A549 (cell line): ENCODE measurements at regions not wholly inside any gene's neighbourhood (a gene's known extent, or its start where the extent isn't known, plus 50 kb on each side); places are given as distances from the start of the nearest gene placed in this dataset.
A peak's percentile ranks its signal among the peaks of the same experiment; 100 is the strongest.

Experiments
- ATAC-seq, 2 experiments: fragments of 200-7000 bp in 1 of 2; fragments of >200 bp in 1 of 2; cut with Nextera tagmentation in 1 of 2; cut with Tn5 transposase in 1 of 2; 3 replicates each; pipeline versions ENCODE4 v1.8.0 to v1.9.1; 2018 to 2020; ENCODE audit warnings: mild to moderate bottlenecking in 1 of 2, moderate library complexity in 1 of 2
- CTCF ChIA-PET: fragments of 300-600 bp; sonication (Branson Sonifier 250); formaldehyde crosslinking; extraction: SDS; loops from one replicate; lab custom pipeline; 2021; ENCODE audit warnings: antibody characterized with exemption, inconsistent platforms; lab: Yijun Ruan, JAX
- POLR2A ChIA-PET: fragments of 350-600 bp; formaldehyde crosslinking; extraction: SDS; loops from one replicate; lab custom pipeline; 2021; ENCODE audit warnings: antibody characterized with exemption, inconsistent platforms; lab: Yijun Ruan, JAX
- DNase-seq, 2 experiments: peaks; one replicate each; pipeline versions ENCODE4 v3.0.0 to v3.0.0-alpha.2; 2011 to 2016; ENCODE audit warnings: low read depth in 1 of 2, low spot score in 1 of 2
- FAIRE-seq: peaks from 2 replicates; lab custom pipeline; 2011; peaks lifted over from hg19 to GRCh38; lab: Jason Lieb, UNC
- H3K27ac ChIP-seq, 2 experiments: fragments of >200 bp; sonication (Bioruptor Twin); formaldehyde crosslinking; 3 replicates each; pipeline ENCODE4 v1.5.1; 2016 to 2017
- H3K4me1 ChIP-seq: fragments of >200 bp; sonication (Bioruptor Twin); formaldehyde crosslinking; 3 replicates; pipeline ENCODE4 v1.6.1; 2016
- H3K4me2 ChIP-seq: fragments of >200 bp; sonication (Bioruptor Twin); formaldehyde crosslinking; 3 replicates; pipeline ENCODE4 v1.6.1; 2016
- H3K4me3 ChIP-seq: fragments of >200 bp; sonication (Bioruptor Twin); formaldehyde crosslinking; 3 replicates; pipeline ENCODE4 v1.5.1; 2016
- H3K9me3 ChIP-seq: fragments of >200 bp; sonication (Bioruptor Twin); formaldehyde crosslinking; 3 replicates; pipeline ENCODE4 v1.6.1; 2016
- BHLHE40 ChIP-seq: IDR thresholded peaks from 2 replicates; pipeline ENCODE4 v1.6.1; 2012; ENCODE audit warnings: low read depth, low read length, inconsistent platforms
- CBX2 ChIP-seq: fragments of 200-600 bp; sonication (generic); IDR thresholded peaks from 2 replicates; pipeline ENCODE4 v1.6.1; 2016; ENCODE audit warnings: low read depth, mild to moderate bottlenecking, borderline replicate concordance
- EHMT2 ChIP-seq: fragments of 200-600 bp; sonication (generic); IDR thresholded peaks from 2 replicates; pipeline ENCODE4 v1.6.1; 2016; ENCODE audit warnings: antibody characterized with exemption, low read depth, mild to moderate bottlenecking, moderate library complexity
- EP300 ChIP-seq, 2 experiments: fragments of >200 bp; sonication (Bioruptor Twin); formaldehyde crosslinking; IDR thresholded peaks; 2 replicates in 1 of 2; 3 replicates in 1 of 2; pipeline ENCODE4 v1.6.1; 2016 to 2017
- FOXS1 ChIP-seq: fragments of 250-450 bp; sonication (Bioruptor Pico); IDR thresholded peaks from 2 replicates; pipeline ENCODE4 v1.5.0; 2020; ENCODE audit warnings: mild to moderate bottlenecking, moderate library complexity
- GATA3 ChIP-seq: IDR thresholded peaks from 2 replicates; pipeline ENCODE4 v1.6.1; 2012; ENCODE audit warnings: borderline replicate concordance
- HEYL ChIP-seq: fragments of 250-450 bp; sonication (Bioruptor Pico); IDR thresholded peaks from 2 replicates; pipeline ENCODE4 v1.8.0; 2021; ENCODE audit warnings: mild to moderate bottlenecking, moderate library complexity
- HOXB13 ChIP-seq: fragments of 250-450 bp; sonication (Bioruptor Pico); IDR thresholded peaks from 2 replicates; pipeline ENCODE4 v1.5.0; 2020; ENCODE audit warnings: low read depth, mild to moderate bottlenecking, moderate library complexity
- KDM1A ChIP-seq: fragments of 200-600 bp; sonication (generic); IDR thresholded peaks from 2 replicates; pipeline ENCODE4 v1.6.1; 2016; ENCODE audit warnings: low read depth, mild to moderate bottlenecking
- KDM5A ChIP-seq: fragments of 200-600 bp; sonication (generic); IDR thresholded peaks from 2 replicates; pipeline ENCODE4 v1.6.1; 2016; ENCODE audit warnings: antibody characterized with exemption, mild to moderate bottlenecking
- NPAS2 ChIP-seq: fragments of 250-450 bp; sonication (Bioruptor Pico); IDR thresholded peaks from 2 replicates; pipeline ENCODE4 v1.8.0; 2022; ENCODE audit warnings: mild to moderate bottlenecking, moderate library complexity, borderline replicate concordance
- RFX5 ChIP-seq: fragments of 450-650 bp; IDR thresholded peaks from 2 replicates; pipeline ENCODE4 v1.7.1; 2014; ENCODE audit warnings: antibody characterized with exemption, mild to moderate bottlenecking, moderate library complexity
- TP53 ChIP-seq: fragments of 250-450 bp; sonication (Bioruptor Pico); IDR thresholded peaks from 2 replicates; pipeline ENCODE4 v1.5.0; 2021; ENCODE audit warnings: mild to moderate bottlenecking, moderate library complexity
- ZNF302 ChIP-seq: fragments of 250-450 bp; sonication (Bioruptor Pico); IDR thresholded peaks from 2 replicates; pipeline ENCODE4 v1.9.0; 2021; ENCODE audit warnings: inconsistent platforms, mild to moderate bottlenecking, moderate library complexity
- ZSCAN20 ChIP-seq: fragments of 250-450 bp; sonication (Bioruptor Pico); IDR thresholded peaks from 2 replicates; pipeline ENCODE4 v1.8.0; 2022; ENCODE audit warnings: mild to moderate bottlenecking, moderate library complexity
- WGBS: methylation state at CpG from one replicate; pipeline ENCODE4 v1.1.6; 2017; ENCODE audit errors: missing lambda C conversion rate; 5-methylcytosine and 5-hydroxymethylcytosine counted together
- TF ChIP-seq, protein P1 (sequence below): fragments of 200-600 bp; sonication (generic); IDR thresholded peaks from 2 replicates; pipeline ENCODE4 v1.6.1; 2016; ENCODE audit warnings: antibody characterized with exemption, mild to moderate bottlenecking, moderate library complexity
- TF ChIP-seq, protein P2 (sequence below): fragments of 450-650 bp; IDR thresholded peaks from 2 replicates; pipeline ENCODE4 v1.6.1; 2014; ENCODE audit warnings: antibody characterized with exemption
- TF ChIP-seq, protein P3 (sequence below): fragments of 250-450 bp; sonication (Bioruptor Pico); IDR thresholded peaks from 2 replicates; pipeline ENCODE4 v1.5.0; 2020; ENCODE audit warnings: low read depth, mild to moderate bottlenecking, moderate library complexity

DNA sequence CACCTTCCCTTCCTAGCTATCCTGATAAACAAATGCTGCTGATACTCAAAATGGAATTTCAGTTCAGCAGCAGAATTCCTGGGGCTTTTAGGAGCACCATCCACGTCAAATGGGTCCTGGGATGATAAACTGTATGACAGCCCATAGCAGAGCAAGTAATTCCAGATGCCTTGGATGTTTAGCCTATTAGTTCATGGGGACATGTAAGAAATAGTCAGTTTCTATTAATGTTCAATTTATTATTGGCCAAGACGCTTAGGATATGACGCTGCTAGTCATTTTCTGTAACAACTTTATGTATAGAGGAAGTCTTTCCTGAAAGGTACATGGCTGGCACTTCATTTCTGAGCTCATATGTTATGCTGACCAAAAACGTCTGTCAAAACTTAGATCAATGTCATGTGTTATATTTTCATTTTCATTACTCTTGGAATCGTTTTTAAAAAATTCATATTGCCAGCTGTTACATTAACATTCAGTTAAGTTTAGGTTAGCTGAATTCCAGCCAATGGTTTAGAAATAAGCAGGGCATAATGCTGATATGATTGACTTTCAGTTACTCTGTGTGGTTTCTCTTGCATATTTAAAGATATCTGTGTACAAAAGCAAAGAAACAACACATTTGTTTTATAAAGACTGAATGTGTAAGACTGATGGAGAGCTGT, 243.8 kb downstream of the CSNK1G3 start:
- 4% methylated on average over 5 of the region's 5 CpGs for WGBS
- no peak overlapping the region for H3K4me3 ChIP-seq
- peak; percentile 64 to 81; a peak in 5 of 6 replicates for ATAC-seq

DNA sequence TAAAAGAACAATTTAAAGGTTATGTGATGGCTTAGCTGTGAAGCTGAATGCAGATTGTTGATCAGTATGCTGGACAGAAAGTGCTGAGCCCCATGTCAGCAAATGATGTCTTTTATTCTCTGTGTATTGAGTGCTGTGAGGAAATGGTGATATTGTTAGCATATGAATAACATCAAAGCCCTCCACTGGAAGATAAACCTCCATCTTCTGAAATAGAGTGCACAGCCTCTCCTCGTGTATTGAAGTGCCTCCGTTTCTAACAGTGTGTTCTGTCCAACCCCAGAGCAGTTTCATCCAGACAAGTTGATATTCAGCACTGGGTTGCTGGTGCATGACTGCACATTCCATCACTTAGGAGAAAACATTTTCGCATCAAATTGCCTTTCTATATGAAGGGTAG, 242.9 kb downstream of the CSNK1G3 start:
- Histone ChIP-seq H3K9me3 (peaks cover 7% of the 10 kb centered on the region; the same call in 1 of the 3 replicates), H3K4me2 (peak overlapping the region; percentile 51), H3K4me3 (no peak overlapping the region)
- CTCF ChIA-PET, result no interaction called here
- DNase-seq (no peak), FAIRE-seq (no peak), ATAC-seq (peak in 1 of 2 experiments; percentile 63; a peak in 3 of 6 replicates)
- no peak for TF ChIP-seq CBX2
- no peak for TF ChIP-seq HEYL (CRISPR knock-in tag)
- TF ChIP-seq, protein P1, sequence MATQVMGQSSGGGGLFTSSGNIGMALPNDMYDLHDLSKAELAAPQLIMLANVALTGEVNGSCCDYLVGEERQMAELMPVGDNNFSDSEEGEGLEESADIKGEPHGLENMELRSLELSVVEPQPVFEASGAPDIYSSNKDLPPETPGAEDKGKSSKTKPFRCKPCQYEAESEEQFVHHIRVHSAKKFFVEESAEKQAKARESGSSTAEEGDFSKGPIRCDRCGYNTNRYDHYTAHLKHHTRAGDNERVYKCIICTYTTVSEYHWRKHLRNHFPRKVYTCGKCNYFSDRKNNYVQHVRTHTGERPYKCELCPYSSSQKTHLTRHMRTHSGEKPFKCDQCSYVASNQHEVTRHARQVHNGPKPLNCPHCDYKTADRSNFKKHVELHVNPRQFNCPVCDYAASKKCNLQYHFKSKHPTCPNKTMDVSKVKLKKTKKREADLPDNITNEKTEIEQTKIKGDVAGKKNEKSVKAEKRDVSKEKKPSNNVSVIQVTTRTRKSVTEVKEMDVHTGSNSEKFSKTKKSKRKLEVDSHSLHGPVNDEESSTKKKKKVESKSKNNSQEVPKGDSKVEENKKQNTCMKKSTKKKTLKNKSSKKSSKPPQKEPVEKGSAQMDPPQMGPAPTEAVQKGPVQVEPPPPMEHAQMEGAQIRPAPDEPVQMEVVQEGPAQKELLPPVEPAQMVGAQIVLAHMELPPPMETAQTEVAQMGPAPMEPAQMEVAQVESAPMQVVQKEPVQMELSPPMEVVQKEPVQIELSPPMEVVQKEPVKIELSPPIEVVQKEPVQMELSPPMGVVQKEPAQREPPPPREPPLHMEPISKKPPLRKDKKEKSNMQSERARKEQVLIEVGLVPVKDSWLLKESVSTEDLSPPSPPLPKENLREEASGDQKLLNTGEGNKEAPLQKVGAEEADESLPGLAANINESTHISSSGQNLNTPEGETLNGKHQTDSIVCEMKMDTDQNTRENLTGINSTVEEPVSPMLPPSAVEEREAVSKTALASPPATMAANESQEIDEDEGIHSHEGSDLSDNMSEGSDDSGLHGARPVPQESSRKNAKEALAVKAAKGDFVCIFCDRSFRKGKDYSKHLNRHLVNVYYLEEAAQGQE, result no peak
- TF ChIP-seq ZNF302 (CRISPR knock-in tag), result no peak
- TF ChIP-seq, protein P2, sequence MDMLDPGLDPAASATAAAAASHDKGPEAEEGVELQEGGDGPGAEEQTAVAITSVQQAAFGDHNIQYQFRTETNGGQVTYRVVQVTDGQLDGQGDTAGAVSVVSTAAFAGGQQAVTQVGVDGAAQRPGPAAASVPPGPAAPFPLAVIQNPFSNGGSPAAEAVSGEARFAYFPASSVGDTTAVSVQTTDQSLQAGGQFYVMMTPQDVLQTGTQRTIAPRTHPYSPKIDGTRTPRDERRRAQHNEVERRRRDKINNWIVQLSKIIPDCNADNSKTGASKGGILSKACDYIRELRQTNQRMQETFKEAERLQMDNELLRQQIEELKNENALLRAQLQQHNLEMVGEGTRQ, result no peak
- TF ChIP-seq EP300 (IDR thresholded peaks at IDR 0.05), result no peak
- no peak for TF ChIP-seq EHMT2
- no peak for TF ChIP-seq HOXB13 (CRISPR knock-in tag)
- TF ChIP-seq, protein P3, sequence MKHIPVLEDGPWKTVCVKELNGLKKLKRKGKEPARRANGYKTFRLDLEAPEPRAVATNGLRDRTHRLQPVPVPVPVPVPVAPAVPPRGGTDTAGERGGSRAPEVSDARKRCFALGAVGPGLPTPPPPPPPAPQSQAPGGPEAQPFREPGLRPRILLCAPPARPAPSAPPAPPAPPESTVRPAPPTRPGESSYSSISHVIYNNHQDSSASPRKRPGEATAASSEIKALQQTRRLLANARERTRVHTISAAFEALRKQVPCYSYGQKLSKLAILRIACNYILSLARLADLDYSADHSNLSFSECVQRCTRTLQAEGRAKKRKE, result no peak
- TF ChIP-seq NPAS2 (CRISPR knock-in tag), result no peak
- no peak for TF ChIP-seq RFX5
- TF ChIP-seq ZSCAN20 (CRISPR knock-in tag), result no peak
- TF ChIP-seq KDM1A, result no peak
- TF ChIP-seq BHLHE40, result no peak
- no peak for TF ChIP-seq KDM5A
- TF ChIP-seq, all 56 proteins: peak for 0
- POLR2A ChIA-PET, result no interaction called here
- H3K4me1 ChIP-seq, result peaks cover 17% of the 10 kb centered on the region; the same call in 2 of the 3 replicates
- H3K27ac ChIP-seq, result peak overlapping the region; percentile 14 to 38; a peak in 3 of 6 replicates
- 20% methylated on average over 3 of the region's 3 CpGs for WGBS

More for the DNA sequence above, 243.8 kb downstream of the CSNK1G3 start:
- TF ChIP-seq TP53 (CRISPR knock-in tag) (no peak), GATA3 (peak; percentile 29; the same call in 1 of the 2 replicates), RFX5 (no peak), FOXS1 (CRISPR knock-in tag) (no peak)
- ChIA-PET CTCF (interaction anchor here (1.9 kb wide), 1 partner anchor 7 kb away, joined by 5 read pairs; no protein-coding TSS in a partner anchor), POLR2A (no interaction called here)
- Histone ChIP-seq H3K9me3 (peaks cover 7% of the 10 kb centered on the region; the same call in 1 of the 3 replicates), H3K27ac (peak overlapping the region in 1 of 2 experiments; percentile 40; a peak in 1 of 6 replicates), H3K4me1 (peaks cover 17% of the 10 kb centered on the region; the same call in 2 of the 3 replicates), H3K4me2 (peak overlapping the region; percentile 51)
- FAIRE-seq (peak; percentile 59), DNase-seq (peak in 1 of 2 experiments; percentile 35)
